PC-9 (cell line): ENCODE measurements at regions not wholly inside any gene's neighbourhood (a gene's known extent, or its start where the extent isn't known, plus 50 kb on each side); places are given as distances from the start of the nearest gene placed in this dataset.

Experiments used
- BruUV-seq: library from RNA; stranded (reverse); fragments of 400-500 nt; replicated peaks from 2 replicates; lab custom pipeline; 2021; lab: Mats Ljungman, UMichigan
- CTCF ChIA-PET: fragments of 300-600 bp; sonication (Branson Sonifier 250); formaldehyde crosslinking; loops from one replicate; lab custom pipeline; 2022; ENCODE audit warnings: antibody characterized with exemption; lab: Charles Lee
- POLR2A ChIA-PET: fragments of 300-600 bp; sonication (Branson Sonifier 250); formaldehyde crosslinking; loops from one replicate; lab custom pipeline; 2022; ENCODE audit warnings: antibody characterized with exemption; ENCODE audit not compliant: unreplicated experiment; lab: Charles Lee
- DNase-seq, 2 experiments: peaks; one replicate each; pipeline versions ENCODE4 v3.0.0 to v3.0.0-alpha.2; 2015 to 2022; ENCODE audit warnings: mixed read lengths in 1 of 2
- H2AFZ ChIP-seq: fragments of 200-600 bp; sonication (generic); 2 replicates; pipeline ENCODE4 v1.8.1; 2017; ENCODE audit warnings: antibody characterized with exemption
- H3F3A ChIP-seq: fragments of 200-600 bp; sonication (generic); 2 replicates; pipeline ENCODE4 v1.8.1; 2017; ENCODE audit warnings: antibody characterized with exemption, mild to moderate bottlenecking, low read depth; ENCODE audit not compliant: insufficient read depth
- H3K27ac ChIP-seq: fragments of 200-600 bp; sonication (generic); 2 replicates; pipeline ENCODE4 v1.6.1; 2016; ENCODE audit warnings: mixed run types
- H3K27me3 ChIP-seq: fragments of 200-600 bp; sonication (generic); 2 replicates; pipeline ENCODE4 v1.6.1; 2016; ENCODE audit warnings: low read depth, mixed run types; ENCODE audit not compliant: insufficient read depth
- H3K36me3 ChIP-seq: fragments of 200-600 bp; sonication (generic); 2 replicates; pipeline ENCODE4 v1.6.1; 2016; ENCODE audit warnings: low read depth, mixed run types
- H3K4me1 ChIP-seq: fragments of 200-600 bp; sonication (generic); replicated peaks from 2 replicates; pipeline ENCODE4 v1.6.1; 2016; ENCODE audit warnings: mixed run types; ENCODE audit not compliant: insufficient read depth
- H3K4me2 ChIP-seq: fragments of 200-600 bp; sonication (generic); 2 replicates; pipeline ENCODE4 v1.6.1; 2017; ENCODE audit warnings: mixed run types
- H3K4me3 ChIP-seq: fragments of 200-600 bp; sonication (generic); 2 replicates; pipeline ENCODE4 v1.6.1; 2016; ENCODE audit warnings: mixed run types
- H3K79me2 ChIP-seq: fragments of 200-600 bp; sonication (generic); 2 replicates; pipeline ENCODE4 v1.6.1; 2017; ENCODE audit warnings: low read depth, mixed run types
- H3K9me2 ChIP-seq: fragments of 200-600 bp; sonication (generic); 2 replicates; pipeline ENCODE4 v1.8.1; 2017; ENCODE audit warnings: mild to moderate bottlenecking; ENCODE audit not compliant: insufficient read depth
- H3K9me3 ChIP-seq: fragments of 200-600 bp; sonication (generic); 2 replicates; pipeline ENCODE4 v1.8.1; 2016; ENCODE audit warnings: low read depth; ENCODE audit not compliant: insufficient read depth
- H4K20me1 ChIP-seq: fragments of 200-600 bp; sonication (generic); 2 replicates; pipeline ENCODE4 v1.8.1; 2017; ENCODE audit not compliant: insufficient read depth
- CTCF ChIP-seq: fragments of 200-600 bp; sonication (generic); conservative IDR thresholded peaks from 2 replicates; pipeline ENCODE4 v1.6.1; 2017; ENCODE audit warnings: mixed run types, antibody characterized with exemption, mild to moderate bottlenecking, moderate library complexity
- EZH2 ChIP-seq: fragments of 200-600 bp; sonication (generic); IDR thresholded peaks from 2 replicates; pipeline ENCODE4 v1.8.0; 2017; ENCODE audit warnings: antibody characterized with exemption, low read depth
- intact Hi-C: fragments of 100-400 bp; cut with micrococcal nuclease; formaldehyde crosslinking; loops from one replicate; pipeline ENCODE4 v1.10.0; 2022; ENCODE audit not compliant: unreplicated experiment

GRCh38 chr9:113817171-113817570, 58.9 kb upstream of the ZNF618 start:
- intact Hi-C loops: no loop called here

GRCh38 chr9:113818391-113818790, 57.7 kb upstream of the ZNF618 start:
- intact Hi-C loops: no loop called here
- H3K4me1 ChIP-seq: no peaks in the 10 kb centered on the region
- TF ChIP-seq EZH2 (no peak), CTCF (no peak)
- peaks cover 27% of the 10 kb centered on the region for H3K27me3 ChIP-seq
- H4K20me1 ChIP-seq: no peaks in the 10 kb centered on the region
- H2AFZ ChIP-seq: no peak overlapping the region
- H3K79me2 ChIP-seq: no peaks in the 10 kb centered on the region
- no peak overlapping the region for H3K4me2 ChIP-seq
- H3K9me3 ChIP-seq: no peaks in the 10 kb centered on the region; the same call in 1 of the 2 replicates
- no peaks in the 10 kb centered on the region for H3K9me2 ChIP-seq
- no peak overlapping the region for H3K27ac ChIP-seq
- no peaks in the 10 kb centered on the region for H3K36me3 ChIP-seq
- no peak for DNase-seq
- no TSS peak for BruUV-seq
- ChIA-PET CTCF (no interaction called here), POLR2A (no interaction called here)
- H3K4me3 ChIP-seq: no peak overlapping the region
- H3F3A ChIP-seq: no peaks in the 10 kb centered on the region

More at GRCh38 chr9:113817171-113817570, 58.9 kb upstream of the ZNF618 start:
- Histone ChIP-seq H3K36me3 (no peaks in the 10 kb centered on the region), H3K9me3 (no peaks in the 10 kb centered on the region; the same call in 1 of the 2 replicates), H3K27me3 (peaks cover 36% of the 10 kb centered on the region), H2AFZ (no peak overlapping the region), H3K9me2 (no peaks in the 10 kb centered on the region), H4K20me1 (no peaks in the 10 kb centered on the region), H3K4me1 (no peaks in the 10 kb centered on the region), H3K4me2 (no peak overlapping the region), H3K79me2 (no peaks in the 10 kb centered on the region), H3F3A (no peaks in the 10 kb centered on the region), H3K27ac (no peak overlapping the region), H3K4me3 (no peak overlapping the region)
- ChIA-PET POLR2A (no interaction called here), CTCF (no interaction called here)
- TF ChIP-seq CTCF (no peak), EZH2 (no peak)
- no peak for DNase-seq
- BruUV-seq: no TSS peak

GRCh38 chr9:113822315-113822714, 53.8 kb upstream of the ZNF618 start:
- H3K27me3 ChIP-seq: peaks cover 8% of the 10 kb centered on the region; the same call in 1 of the 2 replicates
- H3K27ac ChIP-seq: no peak overlapping the region
- H3K4me2 ChIP-seq: no peak overlapping the region
- no peaks in the 10 kb centered on the region for H3K36me3 ChIP-seq
- no peaks in the 10 kb centered on the region for H3K4me1 ChIP-seq
- no peak for DNase-seq
- no peaks in the 10 kb centered on the region for H3F3A ChIP-seq
- no peak for TF ChIP-seq EZH2
- TF ChIP-seq CTCF: no peak
- H3K9me3 ChIP-seq: no peaks in the 10 kb centered on the region; the same call in 1 of the 2 replicates
- no peaks in the 10 kb centered on the region for H4K20me1 ChIP-seq
- no peaks in the 10 kb centered on the region for H3K9me2 ChIP-seq
- no peak overlapping the region for H2AFZ ChIP-seq
- H3K4me3 ChIP-seq: no peak overlapping the region
- H3K79me2 ChIP-seq: no peaks in the 10 kb centered on the region
- no TSS peak for BruUV-seq
- intact Hi-C loops: no loop called here
- ChIA-PET POLR2A (no interaction called here), CTCF (no interaction called here)
